Keratinocyte (primary cell): ENCODE measurements at regions not wholly inside any gene's neighbourhood (a gene's known extent, or its start where the extent isn't known, plus 50 kb on each side); places are given as distances from the start of the nearest gene placed in this dataset.

Experiments
- DNase-seq: peaks from one replicate; pipeline ENCODE4 v3.0.0-alpha.2; 2011; ENCODE audit warnings: low read depth, missing footprints, low spot score
- FAIRE-seq: peaks from 2 replicates; lab custom pipeline; 2011; peaks lifted over from hg19 to GRCh38; lab: Jason Lieb, UNC
- H2AFZ ChIP-seq: 2 replicates; pipeline ENCODE4 v1.6.0; 2012; ENCODE audit warnings: low read length, control low read depth, inconsistent platforms; ENCODE audit not compliant: control insufficient read depth
- H3K27ac ChIP-seq: 2 replicates; pipeline ENCODE4 v1.5.1; 2011; ENCODE audit warnings: low read length; ENCODE audit not compliant: control insufficient read depth, insufficient read depth
- H3K27me3 ChIP-seq: 3 replicates; pipeline ENCODE4 v1.6.0; 2011; ENCODE audit warnings: low read length; ENCODE audit not compliant: control insufficient read depth, insufficient read depth; ENCODE audit errors: extremely low read depth
- H3K36me3 ChIP-seq, 2 experiments: 2 replicates in 1 of 2; 3 replicates in 1 of 2; pipeline ENCODE4 v1.5.1; 2011; ENCODE audit warnings: low read length in 2 of 2, mild to moderate bottlenecking in 1 of 2; ENCODE audit not compliant: control insufficient read depth in 2 of 2, insufficient read depth in 2 of 2; ENCODE audit errors: extremely low read depth in 1 of 2
- H3K4me1 ChIP-seq: 3 replicates; pipeline ENCODE4 v1.5.1; 2011; ENCODE audit warnings: low read length; ENCODE audit not compliant: control insufficient read depth, insufficient read depth; ENCODE audit errors: extremely low read depth
- H3K4me2 ChIP-seq: 3 replicates; pipeline ENCODE4 v1.6.0; 2011; ENCODE audit warnings: low read depth, low read length; ENCODE audit not compliant: control insufficient read depth, insufficient read depth; ENCODE audit errors: extremely low read depth
- H3K4me3 ChIP-seq, 3 experiments: fragments of 200-600 bp in 1 of 3; sonication (generic) in 1 of 3; 2 replicates in 2 of 3; 3 replicates in 1 of 3; pipeline ENCODE4 v1.5.1; 2011 to 2016; ENCODE audit warnings: low read length in 3 of 3, mild to moderate bottlenecking in 3 of 3, control low read depth in 2 of 3, inconsistent platforms in 1 of 3, low read depth in 1 of 3, mixed read lengths in 1 of 3, mixed run types in 1 of 3, moderate library complexity in 1 of 3; ENCODE audit not compliant: control insufficient read depth in 2 of 3, insufficient read depth in 2 of 3; ENCODE audit errors: extremely low read depth in 1 of 3
- H3K79me2 ChIP-seq: 2 replicates; pipeline ENCODE4 v1.6.0; 2012; ENCODE audit warnings: low read length; ENCODE audit not compliant: control insufficient read depth, insufficient read depth
- H3K9ac ChIP-seq: 3 replicates; pipeline ENCODE4 v1.6.0; 2011; ENCODE audit warnings: low read length; ENCODE audit not compliant: control insufficient read depth, insufficient read depth; ENCODE audit errors: extremely low read depth
- H3K9me1 ChIP-seq: 3 replicates; pipeline ENCODE4 v1.6.0; 2011; ENCODE audit warnings: low read length; ENCODE audit not compliant: control insufficient read depth, insufficient read depth; ENCODE audit errors: extremely low read depth
- H3K9me3 ChIP-seq: 2 replicates; pipeline ENCODE4 v1.5.1; 2012; ENCODE audit warnings: low read depth, low read length; ENCODE audit not compliant: control insufficient read depth
- H4K20me1 ChIP-seq: 3 replicates; pipeline ENCODE4 v1.6.0; 2011; ENCODE audit warnings: low read length; ENCODE audit not compliant: control insufficient read depth, insufficient read depth; ENCODE audit errors: extremely low read depth
- CTCF ChIP-seq, 3 experiments: IDR thresholded peaks in 1 of 3; conservative IDR thresholded peaks in 1 of 3; optimal IDR thresholded peaks in 1 of 3; 2 replicates in 2 of 3; 3 replicates in 1 of 3; pipeline versions ENCODE3 to v1.5.1; 2011; ENCODE audit warnings: low read length in 3 of 3, mild to moderate bottlenecking in 3 of 3, moderate library complexity in 2 of 3, control low read depth in 1 of 3, inconsistent platforms in 1 of 3; ENCODE audit not compliant: insufficient read depth in 2 of 3; ENCODE audit errors: extremely low read depth in 1 of 3
- EZH2 ChIP-seq: IDR thresholded peaks from one replicate; pipeline ENCODE4 v1.6.1; 2012; ENCODE audit warnings: inconsistent platforms, mild to moderate bottlenecking, low read length, moderate library complexity
- dilution Hi-C: fragments of 300-500 bp; cut with MboI; formaldehyde crosslinking; loops from one replicate; pipeline ENCODE4 v1.7.0; 2020; ENCODE audit warnings: low sequenced_read_pairs; ENCODE audit not compliant: extremely low pct_ligation_motif_present

GRCh38 chr20:47412083-47412482 lies 55.6 kb upstream of the ZMYND8 start:
- no peak for TF ChIP-seq CTCF (optimal IDR thresholded peaks at IDR 0.05 in 1 of 3, IDR thresholded peaks at IDR 0.05 in 1 of 3, conservative IDR thresholded peaks at IDR 0.05 in 1 of 3; ENCODE audit: extremely low read depth in 1 of 3, insufficient read depth in 2 of 3, low read length in 3 of 3)
- TF ChIP-seq EZH2: no peak

GRCh38 chr20:47413189-47413588 lies 56.7 kb upstream of the ZMYND8 start:
- Histone ChIP-seq H3K27me3 (no peaks in the 10 kb centered on the region), H3K9me3 (no peaks in the 10 kb centered on the region), H3K4me1 (peaks cover 5% of the 10 kb centered on the region), H3K4me2 (no peak overlapping the region), H4K20me1 (no peaks in the 10 kb centered on the region), H3K9me1 (no peaks in the 10 kb centered on the region), H3K79me2 (no peaks in the 10 kb centered on the region), H3K9ac (no peak overlapping the region), H2AFZ (no peak overlapping the region), H3K4me3 (no peak overlapping the region), H3K36me3 (no peaks in the 10 kb centered on the region), H3K27ac (no peak overlapping the region)
- FAIRE-seq (no peak), DNase-seq (no peak)
- dilution Hi-C loops: no loop called here
- TF ChIP-seq CTCF (optimal IDR thresholded peaks at IDR 0.05 in 1 of 3, IDR thresholded peaks at IDR 0.05 in 1 of 3, conservative IDR thresholded peaks at IDR 0.05 in 1 of 3; ENCODE audit: extremely low read depth in 1 of 3, insufficient read depth in 2 of 3, low read length in 3 of 3): no peak
- no peak for TF ChIP-seq EZH2

More at GRCh38 chr20:47412083-47412482, 55.6 kb upstream of the ZMYND8 start:
- no peaks in the 10 kb centered on the region for H3K4me1 ChIP-seq
- H3K9ac ChIP-seq: no peak overlapping the region
- H3K27me3 ChIP-seq: no peaks in the 10 kb centered on the region
- no peak overlapping the region for H2AFZ ChIP-seq
- H3K9me1 ChIP-seq: no peaks in the 10 kb centered on the region
- DNase-seq (no peak), FAIRE-seq (no peak)
- no peak overlapping the region for H3K27ac ChIP-seq
- no peaks in the 10 kb centered on the region for H3K36me3 ChIP-seq
- no peaks in the 10 kb centered on the region for H4K20me1 ChIP-seq
- H3K79me2 ChIP-seq: no peaks in the 10 kb centered on the region
- H3K4me2 ChIP-seq: no peak overlapping the region
- H3K4me3 ChIP-seq: no peak overlapping the region
- dilution Hi-C loops: no loop called here
- H3K9me3 ChIP-seq: no peaks in the 10 kb centered on the region
